ENCODE measurements at regions not wholly inside any gene's neighbourhood (a gene's known extent, or its start where the extent isn't known, plus 50 kb on each side); places are given as distances from the start of the nearest gene placed in this dataset.
A peak's percentile ranks its signal among the peaks of the same experiment; 100 is the strongest.
"Not testable (repeated sequence)": the region's sequence is repeated elsewhere in the genome, so short reads cannot be mapped to it uniquely, and the experiment has no call there.

DNA sequence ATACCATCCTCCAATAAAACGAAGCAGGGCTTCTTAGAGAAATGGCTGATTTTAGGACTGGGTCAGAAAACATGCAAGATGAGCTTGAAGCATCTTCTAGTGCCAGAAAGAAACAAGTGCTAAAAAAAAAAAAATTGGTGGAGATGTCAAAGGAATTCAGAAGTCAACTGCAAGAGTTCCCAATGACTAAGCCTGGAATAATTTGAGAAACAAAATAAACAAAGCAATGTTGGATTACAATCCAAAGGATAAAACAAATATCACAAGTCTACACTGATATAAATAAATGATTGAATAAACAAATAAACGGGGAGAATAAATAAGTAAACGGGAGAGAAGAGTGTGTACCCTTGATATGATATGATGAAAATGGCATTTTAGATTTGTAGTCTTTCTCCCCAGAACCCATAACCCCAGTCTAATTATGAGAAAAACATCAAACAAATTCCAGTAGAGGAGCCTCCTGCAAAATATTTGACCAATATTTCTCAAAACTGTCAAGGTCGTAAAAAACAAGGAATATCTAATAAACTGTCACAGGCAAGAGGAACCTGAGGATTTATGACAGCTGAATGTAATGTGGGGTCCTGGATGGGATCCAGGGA is 63.5 kb upstream of the CCL21 start:
- TF ChIP-seq, protein P1, sequence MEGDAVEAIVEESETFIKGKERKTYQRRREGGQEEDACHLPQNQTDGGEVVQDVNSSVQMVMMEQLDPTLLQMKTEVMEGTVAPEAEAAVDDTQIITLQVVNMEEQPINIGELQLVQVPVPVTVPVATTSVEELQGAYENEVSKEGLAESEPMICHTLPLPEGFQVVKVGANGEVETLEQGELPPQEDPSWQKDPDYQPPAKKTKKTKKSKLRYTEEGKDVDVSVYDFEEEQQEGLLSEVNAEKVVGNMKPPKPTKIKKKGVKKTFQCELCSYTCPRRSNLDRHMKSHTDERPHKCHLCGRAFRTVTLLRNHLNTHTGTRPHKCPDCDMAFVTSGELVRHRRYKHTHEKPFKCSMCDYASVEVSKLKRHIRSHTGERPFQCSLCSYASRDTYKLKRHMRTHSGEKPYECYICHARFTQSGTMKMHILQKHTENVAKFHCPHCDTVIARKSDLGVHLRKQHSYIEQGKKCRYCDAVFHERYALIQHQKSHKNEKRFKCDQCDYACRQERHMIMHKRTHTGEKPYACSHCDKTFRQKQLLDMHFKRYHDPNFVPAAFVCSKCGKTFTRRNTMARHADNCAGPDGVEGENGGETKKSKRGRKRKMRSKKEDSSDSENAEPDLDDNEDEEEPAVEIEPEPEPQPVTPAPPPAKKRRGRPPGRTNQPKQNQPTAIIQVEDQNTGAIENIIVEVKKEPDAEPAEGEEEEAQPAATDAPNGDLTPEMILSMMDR (IDR thresholded peaks at IDR 0.05; ENCODE audit: low read depth, low read length, missing control alignments): no peak
- no peak for DNase-seq (ENCODE audit: low read depth)
- H3K4me3 ChIP-seq (ENCODE audit: low read depth, low read length): no peak overlapping the region

GRCh38 chr9:34771007-34771406 is 61.1 kb upstream of the CCL21 start:
- H3K4me3 ChIP-seq (ENCODE audit: low read depth, low read length): no peak overlapping the region
- no peak for DNase-seq (ENCODE audit: low read depth)
- TF ChIP-seq, protein P1 (IDR thresholded peaks at IDR 0.05; ENCODE audit: low read depth, low read length, missing control alignments): no peak

GRCh38 chr9:34767087-34767486 is 57.2 kb upstream of the CCL21 start:
- not testable (repeated sequence) for DNase-seq (ENCODE audit: low read depth); H3K4me3 ChIP-seq (ENCODE audit: low read depth, low read length)

- not testable (repeated sequence) for DNase-seq (ENCODE audit: low read depth); H3K4me3 ChIP-seq (ENCODE audit: low read depth, low read length)
- TF ChIP-seq, protein P1 (IDR thresholded peaks at IDR 0.05; ENCODE audit: low read depth, low read length, missing control alignments): peak; percentile 78
Observed at GRCh38 chr9:34760196-34761040, 50.5 kb upstream of the CCL21 start.
